ENCODE measurements at regions not wholly inside any gene's neighbourhood (a gene's known extent, or its start where the extent isn't known, plus 50 kb on each side); places are given as distances from the start of the nearest gene placed in this dataset.

GRCh38 chr9:116099821-116100220, 53.8 kb upstream of the PAPPA start:
- DNase-seq: no peak

GRCh38 chr9:116100711-116101121, 52.9 kb upstream of the PAPPA start:
- no peak for DNase-seq

GRCh38 chr9:116101516-116101915, 52.1 kb upstream of the PAPPA start:
- no peak for DNase-seq

GRCh38 chr9:116102596-116102995, 51.0 kb upstream of the PAPPA start:
- no peak for DNase-seq

All from activated CD4-positive, alpha-beta T cell treated with anti-CD3 and anti-CD28 coated beads, Interleukin-2, Interleukin-6, amounts not matched to agents 100 ng/mL and 50 ng/mL, durations not matched to agents 16 hours and 8 hours (primary cell).